ENCODE measurements at regions not wholly inside any gene's neighbourhood (a gene's known extent, or its start where the extent isn't known, plus 50 kb on each side); places are given as distances from the start of the nearest gene placed in this dataset.

- ChIA-PET CTCF (no interaction called here), POLR2A (no interaction called here)
- Mint-ChIP-seq H3K27ac (no peak overlapping the region), H3K9me3 (no peaks in the 10 kb centered on the region), H3K36me3 (ENCODE audit: low read depth) (no peaks in the 10 kb centered on the region), H3K4me3 (no peak overlapping the region), H3K27me3 (peaks cover 5% of the 10 kb centered on the region), H3K4me1 (ENCODE audit: low read depth) (no peaks in the 10 kb centered on the region)
- no peak for DNase-seq
- Histone ChIP-seq H3K4me3 (ENCODE audit: low read length) (no peak overlapping the region), H3K27me3 (ENCODE audit: control insufficient read depth in 1 of 2, insufficient read depth in 2 of 2, low read length in 2 of 2) (no peaks in the 10 kb centered on the region), H3K36me3 (ENCODE audit: insufficient read depth, low read length) (no peaks in the 10 kb centered on the region), H3K9me3 (ENCODE audit: control insufficient read depth in 1 of 2, insufficient read depth in 1 of 2, low read length in 2 of 2) (no peaks in the 10 kb centered on the region), H3K4me1 (ENCODE audit: insufficient read depth, low read length) (no peaks in the 10 kb centered on the region), H3K27ac (ENCODE audit: low read depth in 1 of 2, low read length in 2 of 2) (no peak overlapping the region)
- ATAC-seq (ENCODE audit: poor library complexity) = no peak
- intact Hi-C loops (cut with DNase I, micrococcal nuclease) = no loop called here
- TF ChIP-seq CTCF (IDR thresholded peaks at IDR 0.05) = no peak
These were observed 139.3 kb upstream of the NTF3 start for GRCh38 chr12:5292651-5293050.

- POLR2A ChIA-PET = no interaction called here
- no peak for TF ChIP-seq CTCF (IDR thresholded peaks at IDR 0.05)
These were observed 138.1 kb upstream of the NTF3 start for GRCh38 chr12:5293773-5294172.

GRCh38 chr12:5294274-5295070 lies 137.4 kb upstream of the NTF3 start:
- H3K9me3 ChIP-seq (ENCODE audit: control insufficient read depth in 1 of 2, insufficient read depth in 1 of 2, low read length in 2 of 2) = no peaks in the 10 kb centered on the region
- intact Hi-C loops (cut with DNase I, micrococcal nuclease) = no loop called here
- H3K36me3 ChIP-seq (ENCODE audit: insufficient read depth, low read length) = no peaks in the 10 kb centered on the region
- H3K27ac ChIP-seq (ENCODE audit: low read depth in 1 of 2, low read length in 2 of 2) = no peak overlapping the region
- H3K4me3 Mint-ChIP-seq = no peak overlapping the region
- no peak for DNase-seq
- no peaks in the 10 kb centered on the region for H3K4me1 ChIP-seq (ENCODE audit: insufficient read depth, low read length)
- ChIA-PET CTCF (no interaction called here), POLR2A (no interaction called here)
- no peaks in the 10 kb centered on the region for H3K36me3 Mint-ChIP-seq (ENCODE audit: low read depth)
- no peak for ATAC-seq (ENCODE audit: poor library complexity)
- H3K27me3 Mint-ChIP-seq = peaks cover 5% of the 10 kb centered on the region
- no peaks in the 10 kb centered on the region for H3K27me3 ChIP-seq (ENCODE audit: control insufficient read depth in 1 of 2, insufficient read depth in 2 of 2, low read length in 2 of 2)
- no peak overlapping the region for H3K4me3 ChIP-seq (ENCODE audit: low read length)
- no peak for TF ChIP-seq CTCF (IDR thresholded peaks at IDR 0.05)
- H3K27ac Mint-ChIP-seq = no peak overlapping the region
- no peaks in the 10 kb centered on the region for H3K4me1 Mint-ChIP-seq (ENCODE audit: low read depth)
- H3K9me3 Mint-ChIP-seq = no peaks in the 10 kb centered on the region

More at GRCh38 chr12:5293773-5294172, 138.1 kb upstream of the NTF3 start:
- intact Hi-C loops (cut with DNase I, micrococcal nuclease) = no loop called here
- Histone ChIP-seq H3K9me3 (ENCODE audit: control insufficient read depth in 1 of 2, insufficient read depth in 1 of 2, low read length in 2 of 2) (no peaks in the 10 kb centered on the region), H3K27me3 (ENCODE audit: control insufficient read depth in 1 of 2, insufficient read depth in 2 of 2, low read length in 2 of 2) (no peaks in the 10 kb centered on the region), H3K27ac (ENCODE audit: low read depth in 1 of 2, low read length in 2 of 2) (no peak overlapping the region), H3K4me3 (ENCODE audit: low read length) (no peak overlapping the region), H3K4me1 (ENCODE audit: insufficient read depth, low read length) (no peaks in the 10 kb centered on the region), H3K36me3 (ENCODE audit: insufficient read depth, low read length) (no peaks in the 10 kb centered on the region)
- Mint-ChIP-seq H3K36me3 (ENCODE audit: low read depth) (no peaks in the 10 kb centered on the region), H3K9me3 (no peaks in the 10 kb centered on the region), H3K27me3 (peaks cover 5% of the 10 kb centered on the region), H3K4me3 (no peak overlapping the region), H3K27ac (no peak overlapping the region), H3K4me1 (ENCODE audit: low read depth) (no peaks in the 10 kb centered on the region)
- CTCF ChIA-PET = no interaction called here
- ATAC-seq (ENCODE audit: poor library complexity) (no peak), DNase-seq (no peak)

Measured in CD4-positive, alpha-beta T cell (primary cell).